ENCODE measurements at regions not wholly inside any gene's neighbourhood (a gene's known extent, or its start where the extent isn't known, plus 50 kb on each side); places are given as distances from the start of the nearest gene placed in this dataset.
A peak's percentile ranks its signal among the peaks of the same experiment; 100 is the strongest.

DNA sequence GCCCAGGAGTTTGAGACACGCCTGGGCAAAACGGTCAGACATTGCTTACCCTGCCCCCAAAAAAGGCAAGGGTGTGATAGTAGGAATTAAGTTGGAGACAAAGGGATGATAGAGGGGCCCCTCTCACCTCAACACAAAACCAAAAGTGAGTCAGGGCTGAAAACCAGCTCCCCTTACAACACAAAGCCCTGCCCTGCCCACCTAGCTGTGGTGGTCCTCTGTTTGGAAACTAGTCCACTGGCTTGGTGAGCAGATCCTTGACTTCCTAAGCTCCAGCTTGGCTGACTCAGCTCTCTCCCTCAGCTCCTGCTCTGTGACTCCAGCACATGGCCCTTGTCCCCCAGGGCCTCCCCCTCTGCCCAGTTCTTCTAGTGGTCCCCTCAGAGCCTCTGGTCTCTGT lies 603.8 kb downstream of the PTPRC start (continued):
- TF ChIP-seq, protein P1, sequence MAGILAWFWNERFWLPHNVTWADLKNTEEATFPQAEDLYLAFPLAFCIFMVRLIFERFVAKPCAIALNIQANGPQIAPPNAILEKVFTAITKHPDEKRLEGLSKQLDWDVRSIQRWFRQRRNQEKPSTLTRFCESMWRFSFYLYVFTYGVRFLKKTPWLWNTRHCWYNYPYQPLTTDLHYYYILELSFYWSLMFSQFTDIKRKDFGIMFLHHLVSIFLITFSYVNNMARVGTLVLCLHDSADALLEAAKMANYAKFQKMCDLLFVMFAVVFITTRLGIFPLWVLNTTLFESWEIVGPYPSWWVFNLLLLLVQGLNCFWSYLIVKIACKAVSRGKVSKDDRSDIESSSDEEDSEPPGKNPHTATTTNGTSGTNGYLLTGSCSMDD (CRISPR knock-in tag; IDR thresholded peaks at IDR 0.05), result no peak
- TF ChIP-seq ARID2 (CRISPR knock-in tag; IDR thresholded peaks at IDR 0.05; ENCODE audit: borderline replicate concordance), result no peak

DNA sequence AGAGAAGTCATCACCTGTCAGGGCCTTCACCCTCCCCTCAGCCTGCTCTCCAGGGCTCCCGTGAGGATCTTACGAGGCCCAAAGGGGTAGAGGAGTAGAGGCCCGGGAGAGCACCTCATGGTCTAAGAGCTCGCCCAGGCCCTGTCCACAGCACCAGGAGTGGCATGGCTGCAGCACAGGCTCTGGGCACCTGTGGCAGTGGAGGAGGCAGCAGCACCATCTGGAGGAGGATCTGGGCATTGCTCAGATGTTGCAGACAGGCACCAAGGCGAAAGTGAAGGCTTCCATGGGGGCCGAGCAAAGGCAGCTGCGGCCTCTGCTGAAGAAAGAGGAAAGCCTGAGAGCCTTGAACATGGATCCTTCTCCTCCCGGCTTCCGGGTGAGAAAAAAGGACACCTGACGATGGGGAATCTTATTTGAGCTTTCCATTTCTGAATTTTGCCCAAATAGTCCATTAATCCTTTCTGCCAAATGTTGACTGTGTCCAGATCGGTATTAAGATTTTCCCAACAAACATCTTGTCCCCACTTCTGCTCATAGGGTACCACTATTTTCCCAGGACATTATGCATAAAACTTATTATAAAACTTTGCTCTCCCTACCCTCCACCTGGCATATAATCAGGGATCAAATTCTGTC lies 604.7 kb downstream of the PTPRC start:
- Histone ChIP-seq H3K4me3 (replicated peaks in 1 of 3; ENCODE audit: insufficient read depth in 1 of 3, low read depth in 2 of 3, low read length in 3 of 3) (no peak overlapping the region), H3K4me2 (ENCODE audit: low read depth, low read length) (no peak overlapping the region), H3K36me3 (replicated peaks in 1 of 2; ENCODE audit: control insufficient read depth in 1 of 2, insufficient read depth in 2 of 2, low read length in 2 of 2) (no peaks in the 10 kb centered on the region), H4K20me1 (ENCODE audit: insufficient read depth, low read length) (no peaks in the 10 kb centered on the region), H3K27ac (ENCODE audit: extremely low read length, insufficient read depth, low read length) (no peak overlapping the region), H3K9ac (ENCODE audit: insufficient read depth, low read depth, low read length) (no peak overlapping the region), H3K9me3 (ENCODE audit: low read length) (no peaks in the 10 kb centered on the region), H3K27me3 (ENCODE audit: control insufficient read depth in 1 of 2, insufficient read depth in 2 of 2, low read length in 2 of 2) (no peaks in the 10 kb centered on the region), H3K4me1 (ENCODE audit: insufficient read depth, low read length) (peaks cover 11% of the 10 kb centered on the region; the same call in 1 of the 2 replicates), H3K79me2 (ENCODE audit: insufficient read depth, low read length) (no peaks in the 10 kb centered on the region), H2AFZ (ENCODE audit: low read length) (no peak overlapping the region)
- no peak for TF ChIP-seq SALL2 (CRISPR knock-in tag; IDR thresholded peaks at IDR 0.05)
- no peak for TF ChIP-seq ZKSCAN8 (CRISPR knock-in tag; IDR thresholded peaks at IDR 0.05; ENCODE audit: borderline replicate concordance)
- TF ChIP-seq STAG1 (CRISPR knock-in tag; IDR thresholded peaks at IDR 0.05), result peak; percentile 19; the same call in 1 of the 2 replicates
- TF ChIP-seq, protein P2, sequence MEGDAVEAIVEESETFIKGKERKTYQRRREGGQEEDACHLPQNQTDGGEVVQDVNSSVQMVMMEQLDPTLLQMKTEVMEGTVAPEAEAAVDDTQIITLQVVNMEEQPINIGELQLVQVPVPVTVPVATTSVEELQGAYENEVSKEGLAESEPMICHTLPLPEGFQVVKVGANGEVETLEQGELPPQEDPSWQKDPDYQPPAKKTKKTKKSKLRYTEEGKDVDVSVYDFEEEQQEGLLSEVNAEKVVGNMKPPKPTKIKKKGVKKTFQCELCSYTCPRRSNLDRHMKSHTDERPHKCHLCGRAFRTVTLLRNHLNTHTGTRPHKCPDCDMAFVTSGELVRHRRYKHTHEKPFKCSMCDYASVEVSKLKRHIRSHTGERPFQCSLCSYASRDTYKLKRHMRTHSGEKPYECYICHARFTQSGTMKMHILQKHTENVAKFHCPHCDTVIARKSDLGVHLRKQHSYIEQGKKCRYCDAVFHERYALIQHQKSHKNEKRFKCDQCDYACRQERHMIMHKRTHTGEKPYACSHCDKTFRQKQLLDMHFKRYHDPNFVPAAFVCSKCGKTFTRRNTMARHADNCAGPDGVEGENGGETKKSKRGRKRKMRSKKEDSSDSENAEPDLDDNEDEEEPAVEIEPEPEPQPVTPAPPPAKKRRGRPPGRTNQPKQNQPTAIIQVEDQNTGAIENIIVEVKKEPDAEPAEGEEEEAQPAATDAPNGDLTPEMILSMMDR (CRISPR knock-in tag; IDR thresholded peaks at IDR 0.05), result peak; percentile 63
- in situ Hi-C loops (cut with HindIII; ENCODE audit: extremely low pct_ligation_motif_present, low pct_unique_long_range_greater_than_20kb) (no loop called here), intact Hi-C loops (cut with micrococcal nuclease; ENCODE audit: unreplicated experiment) (loop anchor here (5.0 kb wide), 1 partner anchor 486 kb away; no protein-coding TSS in a partner anchor)
- ATAC-seq (peak; percentile 88), FAIRE-seq (no peak), DNase-seq (ENCODE audit: low spot score) (peak; percentile 1)
- POLR2A ChIA-PET, result no interaction called here
- WGBS (ENCODE audit: low lambda C conversion rate), result 75% methylated on average over 4 of the region's 11 CpGs
- CTCF ChIA-PET (ENCODE audit: low intra/inter-chr PET ratio, low total read pairs), result interaction anchor here (1.1 kb wide), 1 partner anchor 487 kb away, joined by 3 read pairs; no protein-coding TSS in a partner anchor
- no TSS peak for BruUV-seq (replicated peaks)
